Fibroblast of skin of left quadriceps (primary cell): ENCODE measurements at regions not wholly inside any gene's neighbourhood (a gene's known extent, or its start where the extent isn't known, plus 50 kb on each side); places are given as distances from the start of the nearest gene placed in this dataset.

Source experiments
- DNase-seq, 2 experiments: peaks; one replicate each; pipeline ENCODE4 v3.0.0-alpha.2; 2013; ENCODE audit warnings: low read depth in 2 of 2

DNA sequence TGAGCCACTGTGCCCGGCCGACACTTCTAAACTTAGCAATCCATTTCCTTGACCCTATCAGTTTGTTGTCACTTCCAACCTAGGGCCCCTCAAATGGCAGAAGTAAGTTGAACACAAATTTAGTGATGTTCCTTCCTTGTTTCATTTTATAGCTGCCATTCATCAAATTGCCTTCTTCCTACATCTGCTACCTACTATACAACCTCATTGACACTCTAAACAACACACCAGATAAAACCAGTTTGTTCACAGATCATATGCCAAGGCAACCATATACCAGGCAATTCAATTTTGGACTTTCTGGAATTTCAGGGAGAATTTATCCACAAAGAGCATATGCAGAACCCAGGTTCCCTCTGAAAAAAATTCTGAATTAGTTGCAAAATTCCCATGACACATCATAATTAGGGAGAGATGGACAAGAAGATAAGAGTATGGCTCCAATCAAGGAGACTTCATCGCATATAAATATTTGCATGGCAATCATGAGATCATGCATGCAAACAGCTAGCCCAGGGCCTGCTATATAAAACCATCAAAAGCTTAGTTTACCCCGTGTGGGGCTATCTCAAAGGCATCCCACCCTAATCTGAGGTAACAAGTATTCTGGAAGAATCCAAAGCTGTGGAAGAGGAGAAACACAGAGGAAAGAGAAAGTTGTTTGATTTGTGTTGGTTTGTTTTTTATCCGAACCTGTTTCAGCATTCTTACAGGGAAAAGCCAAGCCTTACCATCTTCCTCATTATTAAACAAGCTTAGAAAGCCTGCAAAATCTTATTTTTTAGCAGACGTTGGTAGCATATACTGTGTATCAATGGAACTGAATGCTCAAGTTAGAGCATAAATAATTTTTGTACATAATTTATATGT, 132.8 kb upstream of the TNFAIP3 start:
- no peak for DNase-seq

DNA sequence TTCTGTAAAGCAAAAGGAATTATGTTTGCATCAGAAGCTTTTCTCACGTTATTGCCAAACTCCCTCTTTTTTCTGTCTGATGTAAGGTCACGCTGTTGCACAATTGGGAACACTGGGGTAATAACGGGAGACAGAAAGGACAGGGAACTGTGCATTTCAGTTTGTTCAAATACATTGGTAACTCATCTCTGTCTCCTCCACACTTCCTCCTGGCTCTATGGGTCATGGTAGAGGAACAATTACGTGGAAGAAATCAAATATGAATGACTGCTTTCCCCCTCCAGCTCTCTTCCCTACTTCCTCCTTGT, 132.2 kb upstream of the TNFAIP3 start:
- DNase-seq: no peak

DNA sequence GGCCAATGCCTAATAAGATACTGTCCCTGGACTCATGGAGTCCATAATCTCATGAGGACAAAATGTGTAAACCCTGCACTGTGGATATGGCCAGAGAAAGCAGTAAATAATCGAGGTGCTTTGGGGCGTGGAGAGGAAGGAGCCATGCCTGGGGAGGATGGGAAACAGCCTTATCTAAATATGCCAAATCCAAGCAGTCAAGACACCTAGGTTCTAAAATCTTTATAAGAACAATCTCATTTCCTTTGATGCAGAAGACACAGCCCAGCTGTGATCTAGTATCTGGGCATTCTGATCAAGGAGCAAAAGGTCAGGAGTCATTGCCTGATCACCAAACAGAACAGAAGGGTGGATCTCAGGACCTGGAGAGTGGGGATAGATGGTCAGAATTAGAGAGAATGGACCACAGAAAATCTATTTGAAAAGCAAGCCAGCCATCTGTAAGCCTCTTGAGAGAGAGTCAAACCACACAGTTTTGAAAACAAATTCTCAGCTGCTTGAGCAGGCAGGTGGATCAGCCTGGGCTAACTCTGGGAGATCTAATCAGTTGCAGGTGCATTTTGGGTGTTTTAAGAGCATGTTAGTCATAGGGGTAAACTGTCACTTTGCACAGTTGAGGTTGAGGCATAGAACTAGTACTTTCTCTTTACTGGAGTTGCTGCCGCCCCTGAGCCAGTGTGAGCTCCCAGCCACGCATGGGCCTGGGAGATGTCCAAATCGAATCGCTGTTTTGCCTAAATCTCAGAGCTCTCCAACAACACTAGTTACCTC, 130.8 kb upstream of the TNFAIP3 start:
- DNase-seq: no peak

GRCh38 chr6:137736911-137737310, 130.1 kb upstream of the TNFAIP3 start:
- no peak for DNase-seq

GRCh38 chr6:137737836-137738596, 129.0 kb upstream of the TNFAIP3 start:
- peak in 1 of 2 experiments; percentile 14 for DNase-seq

DNA sequence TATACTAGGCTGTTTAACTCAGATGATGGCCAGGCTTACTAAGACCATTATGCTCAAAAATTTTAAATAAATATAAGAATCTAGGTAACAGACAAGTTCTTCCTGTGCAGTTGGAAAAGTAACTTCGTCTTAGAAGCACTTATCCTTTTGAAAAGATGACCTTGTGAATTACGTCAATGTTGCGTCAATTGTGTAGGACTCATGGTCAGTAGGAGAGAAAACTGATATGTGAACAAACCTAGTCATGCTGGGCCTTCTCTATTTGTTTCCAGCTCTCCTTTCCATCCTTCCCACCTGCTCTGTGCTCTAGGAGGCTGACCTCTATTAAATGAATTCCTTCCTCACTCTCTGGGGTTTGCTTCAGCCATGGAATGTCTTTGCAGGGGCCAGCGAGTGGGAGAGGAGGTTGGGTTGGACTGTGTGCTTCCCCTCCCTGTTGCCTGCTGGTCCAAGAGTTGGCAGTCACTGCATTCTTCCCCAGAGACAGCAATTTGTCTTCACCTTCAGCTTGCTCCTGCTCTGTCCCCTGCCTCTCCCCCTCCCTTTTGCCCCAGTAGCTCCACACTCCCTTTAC, 128.0 kb upstream of the TNFAIP3 start:
- no peak for DNase-seq

GRCh38 chr6:137739544-137739943, 127.5 kb upstream of the TNFAIP3 start:
- DNase-seq: no peak

DNA sequence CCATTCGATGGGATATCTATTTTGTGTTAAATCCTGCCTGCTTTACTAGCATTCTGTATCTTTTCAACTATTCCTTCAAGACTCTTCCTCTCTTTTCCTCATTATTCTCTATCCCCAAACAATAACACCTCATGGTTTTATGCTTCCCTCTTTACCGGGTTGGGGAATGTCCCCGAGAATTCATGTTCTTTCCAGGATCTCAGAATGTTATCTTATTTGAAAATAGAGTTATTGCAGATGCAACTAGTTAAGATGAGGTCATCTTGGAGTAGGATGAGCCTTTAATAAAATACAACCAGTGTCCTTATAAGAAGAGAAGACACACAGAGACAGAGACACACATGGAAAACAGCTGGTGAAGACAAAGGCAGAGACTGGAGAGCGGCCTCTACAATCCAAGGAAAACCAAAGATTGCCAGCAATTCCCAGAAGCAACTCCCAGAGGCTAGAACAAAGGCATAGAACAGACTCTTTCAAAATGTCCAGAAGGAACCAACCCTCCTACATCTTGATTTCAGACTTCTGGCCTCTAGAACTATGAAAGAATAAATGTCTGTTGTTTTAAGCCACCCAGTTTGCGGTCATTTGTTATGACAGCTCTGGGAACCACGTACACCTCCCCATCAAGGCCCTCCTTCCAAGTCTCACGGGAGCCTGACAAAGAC, 126.8 kb upstream of the TNFAIP3 start:
- DNase-seq: no peak

DNA sequence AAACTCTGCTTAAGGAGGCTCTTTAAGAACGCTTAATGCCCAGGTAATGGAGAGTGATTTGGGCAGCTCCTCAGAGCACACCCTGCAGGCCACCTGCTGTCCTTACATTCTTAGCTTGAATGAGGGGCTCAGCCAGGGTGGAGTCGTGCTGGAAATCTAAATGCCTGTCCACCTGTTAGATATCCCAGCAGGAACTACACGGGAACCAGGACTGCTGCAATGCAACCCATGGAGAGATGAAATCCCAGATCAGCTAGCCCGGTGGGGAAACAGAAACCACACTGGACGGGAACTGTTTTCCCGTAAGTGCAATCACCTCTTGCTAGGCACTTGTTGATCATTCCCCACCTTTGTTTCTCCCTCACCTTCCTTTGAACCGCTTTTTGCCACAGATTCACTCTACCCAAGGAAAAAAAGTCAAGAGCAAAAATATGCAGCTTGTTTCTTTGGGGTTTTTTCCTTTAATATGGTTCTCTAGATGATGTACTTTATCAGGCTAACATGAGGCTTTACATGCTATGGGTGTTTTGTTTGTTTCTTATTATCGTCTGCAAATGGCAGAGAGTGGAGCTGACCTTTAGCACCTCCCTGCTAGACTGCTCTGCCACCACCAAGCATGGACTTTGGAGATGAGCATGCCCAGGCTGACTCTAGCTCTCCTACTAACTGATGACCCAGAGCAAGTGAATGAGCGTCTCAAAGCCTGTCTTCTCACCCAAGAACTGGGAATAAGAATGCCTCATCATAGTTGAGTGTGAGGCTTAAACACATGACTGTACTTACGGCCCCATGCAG, 125.9 kb upstream of the TNFAIP3 start:
- DNase-seq: no peak

- DNase-seq: no peak
Measured at GRCh38 chr6:137743493-137743892, 123.6 kb upstream of the TNFAIP3 start.

DNA sequence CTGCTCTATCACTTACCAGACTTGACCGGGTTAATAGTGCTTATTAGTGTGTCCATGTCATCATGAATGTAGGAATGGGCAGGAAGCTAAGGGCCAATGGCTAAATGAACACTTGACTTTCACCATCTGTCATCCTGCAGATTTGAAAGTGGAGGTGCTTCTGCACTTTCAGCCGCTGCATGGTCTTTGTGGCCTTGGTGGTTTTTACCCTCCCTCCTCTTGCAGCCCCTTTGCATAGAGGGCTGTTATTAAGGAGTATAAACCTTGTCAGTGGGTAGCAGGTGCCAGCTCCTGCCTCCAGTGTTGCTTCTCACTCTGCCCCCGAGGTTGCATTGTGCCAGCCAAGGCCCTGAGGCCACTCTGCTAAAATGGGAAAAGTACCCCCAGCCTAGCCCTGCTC, 122.2 kb upstream of the TNFAIP3 start:
- DNase-seq: no peak

DNA sequence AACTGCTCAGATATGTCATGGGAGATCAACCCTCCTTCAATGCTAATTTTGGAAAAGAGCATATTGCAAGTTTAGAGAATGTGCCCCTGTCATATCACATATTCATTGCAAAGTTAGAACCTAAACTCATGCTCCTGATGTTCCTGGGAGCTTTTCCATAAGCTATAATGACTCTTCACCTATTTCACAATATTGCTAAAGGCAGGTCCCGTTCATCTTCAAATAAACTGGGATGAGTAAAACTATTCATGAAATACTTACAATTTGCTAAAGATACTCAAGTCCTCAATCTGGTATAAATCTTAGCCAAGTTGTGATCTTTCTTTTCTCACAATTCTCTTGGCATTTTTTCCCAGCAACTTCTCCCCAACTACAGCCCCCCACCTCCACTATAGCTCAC, 121.7 kb upstream of the TNFAIP3 start:
- no peak for DNase-seq

- DNase-seq: no peak
Measured at GRCh38 chr6:137746264-137746663, 120.8 kb upstream of the TNFAIP3 start.

DNA sequence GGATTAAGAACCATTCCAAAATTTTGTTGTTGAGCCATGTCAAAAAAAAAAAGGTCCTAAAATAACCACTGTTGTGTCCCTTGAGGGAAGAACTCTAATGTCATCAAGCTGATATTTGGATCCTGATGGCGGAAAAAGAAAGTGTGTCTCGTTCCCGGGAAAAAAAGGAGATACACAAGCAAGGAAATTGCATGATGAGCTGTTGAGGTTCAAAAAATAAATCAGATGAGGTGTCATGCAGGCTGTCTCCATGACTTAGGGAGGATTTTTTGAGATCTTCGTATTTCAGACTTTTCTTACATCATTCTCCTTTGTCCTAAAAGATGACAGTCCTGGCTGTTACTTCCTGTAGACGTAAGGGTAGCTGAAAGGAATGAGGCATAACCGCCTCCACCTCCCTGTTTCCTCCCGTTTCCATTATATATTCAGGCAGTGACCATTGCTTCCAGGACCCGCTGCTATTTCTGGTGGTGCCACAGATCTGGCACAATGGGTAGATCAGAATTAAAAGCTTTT, 117.3 kb upstream of the TNFAIP3 start:
- no peak for DNase-seq

GRCh38 chr6:137750297-137750696, 116.8 kb upstream of the TNFAIP3 start:
- DNase-seq: no peak

- no peak for DNase-seq
Measured at GRCh38 chr6:137751768-137752560, 115.1 kb upstream of the TNFAIP3 start.

DNA sequence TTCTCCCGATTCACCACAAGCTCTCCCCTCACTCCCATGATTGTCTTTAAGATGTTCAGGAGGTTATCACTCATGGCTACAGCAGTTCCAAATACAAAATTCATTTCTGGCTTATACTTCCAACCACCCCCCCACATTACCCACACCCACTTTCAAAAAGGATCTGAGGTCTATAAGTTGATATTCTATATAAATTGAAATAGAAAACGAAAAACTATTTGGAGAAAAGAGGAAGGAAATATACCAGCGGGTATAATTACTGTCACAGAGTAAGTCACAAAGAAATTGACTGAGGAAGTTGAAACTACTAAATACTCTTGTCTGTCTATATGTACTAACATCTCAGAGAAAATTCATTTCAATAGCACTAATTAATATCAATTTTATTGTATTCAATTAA, 112.7 kb upstream of the TNFAIP3 start:
- DNase-seq: no peak

DNA sequence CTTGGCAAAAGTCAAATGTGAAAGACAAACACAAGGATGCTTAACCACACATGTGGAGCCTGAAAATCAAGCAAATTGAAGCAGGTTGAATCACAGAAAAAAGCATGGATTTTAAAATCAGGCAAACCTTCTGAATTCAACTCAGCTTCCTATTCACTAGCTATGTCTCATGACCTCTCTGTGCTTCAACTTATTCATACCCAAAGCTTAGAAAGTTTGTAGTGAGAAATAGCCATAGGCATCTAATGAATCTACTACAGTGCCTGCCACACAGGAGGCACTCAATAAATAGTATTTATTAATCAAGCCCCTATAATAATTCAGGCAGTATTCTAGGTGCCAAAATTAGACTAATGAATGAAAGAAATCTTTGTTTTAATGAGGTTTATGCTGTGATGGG, 112.2 kb upstream of the TNFAIP3 start:
- no peak for DNase-seq

DNA sequence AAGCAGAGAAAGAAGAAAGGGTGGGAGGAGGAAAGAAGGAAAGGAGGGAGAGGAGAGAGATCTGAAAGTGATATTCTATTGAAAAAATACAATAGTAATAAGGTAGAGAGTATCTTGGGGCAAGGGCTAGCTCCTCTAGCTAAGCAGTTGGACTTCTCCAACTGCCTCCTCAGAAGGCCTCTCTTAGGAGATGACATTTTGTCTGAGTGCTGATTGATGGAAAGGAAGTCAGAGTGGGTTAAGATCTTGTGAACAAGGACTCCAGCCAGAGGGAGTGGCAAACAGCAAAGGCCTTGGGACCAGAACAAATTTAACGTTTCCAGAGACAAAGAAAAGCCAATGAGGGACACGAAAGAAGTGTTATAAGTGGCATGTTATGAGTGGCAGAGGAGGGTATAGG, 111.8 kb upstream of the TNFAIP3 start:
- DNase-seq: no peak

- DNase-seq: no peak
Measured at GRCh38 chr6:137756788-137757187, 110.3 kb upstream of the TNFAIP3 start.
